ENCODE measurements at regions not wholly inside any gene's neighbourhood (a gene's known extent, or its start where the extent isn't known, plus 50 kb on each side); places are given as distances from the start of the nearest gene placed in this dataset.

GRCh38 chrX:143964549-143964948, 80.7 kb downstream of the UBE2NL start:
- Histone ChIP-seq H3K27ac (ENCODE audit: extremely low read length, insufficient read depth, low read length) (no peak overlapping the region), H3K9me3 (ENCODE audit: low read length) (peaks cover 74% of the 10 kb centered on the region), H3K4me1 (ENCODE audit: insufficient read depth, low read length) (no peaks in the 10 kb centered on the region), H3K4me2 (ENCODE audit: low read depth, low read length) (no peak overlapping the region), H3K36me3 (replicated peaks in 1 of 2; ENCODE audit: control insufficient read depth in 1 of 2, insufficient read depth in 2 of 2, low read length in 2 of 2) (no peaks in the 10 kb centered on the region), H3K79me2 (ENCODE audit: insufficient read depth, low read length) (no peaks in the 10 kb centered on the region), H3K27me3 (ENCODE audit: control insufficient read depth in 1 of 2, insufficient read depth in 2 of 2, low read length in 2 of 2) (no peaks in the 10 kb centered on the region), H2AFZ (ENCODE audit: low read length) (no peak overlapping the region), H3K9ac (ENCODE audit: insufficient read depth, low read depth, low read length) (no peak overlapping the region), H4K20me1 (ENCODE audit: insufficient read depth, low read length) (no peaks in the 10 kb centered on the region), H3K4me3 (replicated peaks in 1 of 3; ENCODE audit: insufficient read depth in 1 of 3, low read depth in 2 of 3, low read length in 3 of 3) (no peak overlapping the region)
- FAIRE-seq (no peak), ATAC-seq (no peak), DNase-seq (ENCODE audit: low spot score) (no peak)
- ChIA-PET CTCF (ENCODE audit: low intra/inter-chr PET ratio, low total read pairs) (no interaction called here), POLR2A (no interaction called here)
- intact Hi-C loops (cut with micrococcal nuclease; ENCODE audit: unreplicated experiment) (no loop called here), in situ Hi-C loops (cut with HindIII; ENCODE audit: extremely low pct_ligation_motif_present, low pct_unique_long_range_greater_than_20kb) (no loop called here)
- 3% methylated on average over 5 of the region's 6 CpGs for WGBS (ENCODE audit: low lambda C conversion rate)
- TF ChIP-seq ZNF549 (CRISPR knock-in tag; IDR thresholded peaks at IDR 0.05) (no peak), ZNF354B (CRISPR knock-in tag; IDR thresholded peaks at IDR 0.05) (no peak), ZNF292 (CRISPR knock-in tag; IDR thresholded peaks at IDR 0.05; ENCODE audit: borderline replicate concordance, low read depth) (no peak), TGIF2 (CRISPR knock-in tag; IDR thresholded peaks at IDR 0.05) (no peak), ZNF317 (CRISPR knock-in tag; IDR thresholded peaks at IDR 0.05) (no peak), ZNF383 (CRISPR knock-in tag; IDR thresholded peaks at IDR 0.05; ENCODE audit: borderline replicate concordance) (no peak), ZNF747 (CRISPR knock-in tag; IDR thresholded peaks at IDR 0.05; ENCODE audit: borderline replicate concordance) (no peak), XBP1 (CRISPR knock-in tag; IDR thresholded peaks at IDR 0.05) (no peak), NR2F1 (CRISPR knock-in tag; IDR thresholded peaks at IDR 0.05) (no peak), ZNF234 (CRISPR knock-in tag; conservative IDR thresholded peaks at IDR 0.05) (no peak), ZEB1 (IDR thresholded peaks at IDR 0.05; ENCODE audit: insufficient replicate concordance, low read depth) (no peak), E2F5 (CRISPR knock-in tag; conservative IDR thresholded peaks at IDR 0.05) (no peak), POLR2G (IDR thresholded peaks at IDR 0.05; ENCODE audit: low read depth, low read length) (no peak), HOMEZ (CRISPR knock-in tag; IDR thresholded peaks at IDR 0.05; ENCODE audit: low read depth) (no peak), NONO (IDR thresholded peaks at IDR 0.05) (no peak), NONO (CRISPR knock-in tag; conservative IDR thresholded peaks at IDR 0.05) (no peak)
- TF ChIP-seq, protein P1, sequence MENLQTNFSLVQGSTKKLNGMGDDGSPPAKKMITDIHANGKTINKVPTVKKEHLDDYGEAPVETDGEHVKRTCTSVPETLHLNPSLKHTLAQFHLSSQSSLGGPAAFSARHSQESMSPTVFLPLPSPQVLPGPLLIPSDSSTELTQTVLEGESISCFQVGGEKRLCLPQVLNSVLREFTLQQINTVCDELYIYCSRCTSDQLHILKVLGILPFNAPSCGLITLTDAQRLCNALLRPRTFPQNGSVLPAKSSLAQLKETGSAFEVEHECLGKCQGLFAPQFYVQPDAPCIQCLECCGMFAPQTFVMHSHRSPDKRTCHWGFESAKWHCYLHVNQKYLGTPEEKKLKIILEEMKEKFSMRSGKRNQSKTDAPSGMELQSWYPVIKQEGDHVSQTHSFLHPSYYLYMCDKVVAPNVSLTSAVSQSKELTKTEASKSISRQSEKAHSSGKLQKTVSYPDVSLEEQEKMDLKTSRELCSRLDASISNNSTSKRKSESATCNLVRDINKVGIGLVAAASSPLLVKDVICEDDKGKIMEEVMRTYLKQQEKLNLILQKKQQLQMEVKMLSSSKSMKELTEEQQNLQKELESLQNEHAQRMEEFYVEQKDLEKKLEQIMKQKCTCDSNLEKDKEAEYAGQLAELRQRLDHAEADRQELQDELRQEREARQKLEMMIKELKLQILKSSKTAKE (CRISPR knock-in tag; IDR thresholded peaks at IDR 0.05; ENCODE audit: borderline replicate concordance), result no peak
- no TSS peak for BruUV-seq (replicated peaks)
